Colonic mucosa (tissue), 4 donors: ENCODE measurements at regions not wholly inside any gene's neighbourhood (a gene's known extent, or its start where the extent isn't known, plus 50 kb on each side); places are given as distances from the start of the nearest gene placed in this dataset.

ENCODE experiments used
- DNase-seq: peaks from one replicate; pipeline ENCODE4 v3.0.0-alpha.2; 2020
- H3K27ac ChIP-seq: fragments of 200-600 bp; one replicate; pipeline ENCODE4 v1.8.0; 2021
- H3K27me3 ChIP-seq: fragments of 200-600 bp; one replicate; pipeline ENCODE4 v1.8.0; 2021
- H3K36me3 ChIP-seq: fragments of 200-600 bp; one replicate; pipeline ENCODE4 v1.8.0; 2021
- H3K4me1 ChIP-seq: fragments of 200-600 bp; one replicate; pipeline ENCODE4 v1.8.0; 2021; ENCODE audit warnings: mild to moderate bottlenecking
- H3K4me3 ChIP-seq: fragments of 200-600 bp; one replicate; pipeline ENCODE4 v1.8.0; 2021
- H3K9ac ChIP-seq, 2 donors: one replicate each; pipeline ENCODE4 v1.7.0; 2013; ENCODE audit warnings: control low read depth in 2 of 2, low read depth in 2 of 2, low read length in 2 of 2
- H3K9me3 ChIP-seq: fragments of 200-600 bp; one replicate; pipeline ENCODE4 v1.8.0; 2021
- intact Hi-C: fragments of 100-400 bp; cut with DNase I; formaldehyde crosslinking; loops from one replicate; pipeline ENCODE4 v1.14.1; 2022
- TF ChIP-seq, protein P1 (sequence below): fragments of 200-600 bp; IDR thresholded peaks from one replicate; pipeline ENCODE4 v1.8.0; 2022; ENCODE audit warnings: antibody characterized with exemption, mild to moderate bottlenecking
- donor health status: healthy.
- donor health status: DM: no; HTN: no; CAD: no.
- donor health status: DM: no; HTN: no; CAD: no.

DNA sequence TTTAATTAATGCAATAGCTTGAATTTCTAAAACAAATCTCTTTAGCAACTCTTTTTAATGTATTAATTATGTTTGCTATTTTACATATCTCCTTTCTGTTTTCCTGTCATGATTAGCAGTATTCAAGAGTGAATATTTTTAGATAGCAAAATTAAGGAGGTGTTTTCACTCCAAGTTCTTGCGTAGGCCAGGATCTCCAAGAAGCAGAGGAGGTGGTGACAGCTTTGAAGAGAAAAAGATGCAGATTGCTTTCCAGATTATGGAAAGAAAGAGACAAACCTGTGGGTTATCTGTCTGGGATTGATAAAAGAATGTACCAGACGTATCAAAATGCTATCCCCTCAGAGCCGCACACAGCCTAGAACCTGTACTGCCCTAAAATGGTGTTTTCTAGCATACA lies 163.5 kb upstream of the FAM98A start:
- Histone ChIP-seq H3K4me1 (no peaks in the 10 kb centered on the region), H3K9ac (no peak overlapping the region), H3K9me3 (no peaks in the 10 kb centered on the region), H3K4me3 (no peak overlapping the region), H3K27me3 (no peaks in the 10 kb centered on the region), H3K27ac (no peak overlapping the region), H3K36me3 (no peaks in the 10 kb centered on the region)
- TF ChIP-seq, protein P1, sequence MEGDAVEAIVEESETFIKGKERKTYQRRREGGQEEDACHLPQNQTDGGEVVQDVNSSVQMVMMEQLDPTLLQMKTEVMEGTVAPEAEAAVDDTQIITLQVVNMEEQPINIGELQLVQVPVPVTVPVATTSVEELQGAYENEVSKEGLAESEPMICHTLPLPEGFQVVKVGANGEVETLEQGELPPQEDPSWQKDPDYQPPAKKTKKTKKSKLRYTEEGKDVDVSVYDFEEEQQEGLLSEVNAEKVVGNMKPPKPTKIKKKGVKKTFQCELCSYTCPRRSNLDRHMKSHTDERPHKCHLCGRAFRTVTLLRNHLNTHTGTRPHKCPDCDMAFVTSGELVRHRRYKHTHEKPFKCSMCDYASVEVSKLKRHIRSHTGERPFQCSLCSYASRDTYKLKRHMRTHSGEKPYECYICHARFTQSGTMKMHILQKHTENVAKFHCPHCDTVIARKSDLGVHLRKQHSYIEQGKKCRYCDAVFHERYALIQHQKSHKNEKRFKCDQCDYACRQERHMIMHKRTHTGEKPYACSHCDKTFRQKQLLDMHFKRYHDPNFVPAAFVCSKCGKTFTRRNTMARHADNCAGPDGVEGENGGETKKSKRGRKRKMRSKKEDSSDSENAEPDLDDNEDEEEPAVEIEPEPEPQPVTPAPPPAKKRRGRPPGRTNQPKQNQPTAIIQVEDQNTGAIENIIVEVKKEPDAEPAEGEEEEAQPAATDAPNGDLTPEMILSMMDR, result no peak
- DNase-seq, result no peak
- intact Hi-C loops, result no loop called here

DNA sequence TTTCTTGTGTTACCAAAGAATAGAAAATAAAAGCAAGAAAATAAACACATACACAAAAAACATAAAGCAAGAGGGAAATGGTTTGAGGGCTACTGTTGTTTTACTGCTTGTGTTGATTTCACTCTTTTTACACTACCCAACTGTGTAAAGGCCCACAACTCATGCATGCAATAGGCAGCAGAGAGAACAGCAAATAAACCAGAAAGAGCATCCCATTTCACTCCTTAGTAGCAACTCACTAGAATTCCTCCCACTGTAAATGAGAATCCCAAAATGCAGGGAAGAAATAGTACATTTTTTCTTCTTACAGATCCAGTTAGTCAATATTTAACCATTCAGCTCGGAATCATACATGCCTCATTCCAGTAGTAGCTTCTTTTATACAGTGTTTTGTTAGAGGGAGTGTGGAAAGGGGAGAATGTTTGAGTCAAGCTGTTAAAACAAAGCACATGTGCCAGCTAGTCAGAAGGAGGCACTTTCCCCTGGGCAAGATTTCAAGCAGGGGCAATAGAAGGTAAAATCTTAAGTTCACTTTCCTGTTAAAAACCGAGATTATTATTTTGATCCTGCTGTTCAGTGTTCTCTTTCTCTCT lies 147.2 kb upstream of the FAM98A start:
- Histone ChIP-seq H3K27me3 (no peaks in the 10 kb centered on the region), H3K27ac (no peak overlapping the region), H3K9me3 (no peaks in the 10 kb centered on the region), H3K36me3 (no peaks in the 10 kb centered on the region), H3K4me1 (no peaks in the 10 kb centered on the region), H3K4me3 (no peak overlapping the region), H3K9ac (no peak overlapping the region)
- intact Hi-C loops, result no loop called here
- DNase-seq, result no peak
- TF ChIP-seq, protein P1, result no peak

DNA sequence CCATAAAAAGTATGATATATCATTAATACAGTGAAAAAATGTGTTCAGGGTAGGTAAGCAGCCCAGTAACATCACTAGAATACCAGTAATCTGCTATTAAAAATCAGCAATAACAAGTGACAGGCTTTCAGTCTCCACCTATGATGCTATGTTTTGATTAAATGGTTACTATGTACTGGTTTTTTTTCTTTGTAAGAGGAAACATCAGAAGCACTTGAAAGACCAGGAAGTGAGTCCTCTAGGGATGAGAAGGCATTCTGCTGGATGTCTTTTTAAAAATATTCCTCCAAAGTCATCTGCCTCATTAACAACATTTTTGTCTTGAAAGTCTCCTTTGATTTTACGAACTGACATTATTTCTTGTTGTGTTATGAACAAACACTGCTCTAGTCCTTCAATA lies 136.0 kb upstream of the FAM98A start:
- no peak overlapping the region for H3K9ac ChIP-seq
- H3K27me3 ChIP-seq, result no peaks in the 10 kb centered on the region
- no peaks in the 10 kb centered on the region for H3K4me1 ChIP-seq
- H3K9me3 ChIP-seq, result no peaks in the 10 kb centered on the region
- TF ChIP-seq, protein P1, result no peak
- no peak overlapping the region for H3K4me3 ChIP-seq
- H3K27ac ChIP-seq, result no peak overlapping the region
- H3K36me3 ChIP-seq, result no peaks in the 10 kb centered on the region
- DNase-seq, result no peak
- intact Hi-C loops, result no loop called here

DNA sequence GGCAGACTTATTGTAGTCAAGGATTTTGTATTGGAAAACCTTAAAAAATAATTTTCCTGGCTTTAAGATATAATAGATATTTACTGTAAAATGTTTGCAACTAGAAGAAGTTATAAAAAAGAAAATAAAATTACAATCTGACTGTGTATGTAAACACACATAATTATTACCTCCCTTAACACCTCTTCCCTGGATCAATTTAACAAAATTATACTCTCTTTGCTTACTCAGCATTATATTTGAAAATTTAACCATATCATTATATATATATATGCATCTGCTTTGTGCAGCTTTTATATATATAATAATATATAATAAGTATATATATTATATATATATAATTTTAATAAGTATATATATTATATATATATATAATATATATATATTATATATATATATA lies 131.7 kb upstream of the FAM98A start:
- intact Hi-C loops, result no loop called here
- no peak for DNase-seq
- Histone ChIP-seq H3K4me1 (no peaks in the 10 kb centered on the region), H3K27ac (no peak overlapping the region), H3K4me3 (no peak overlapping the region), H3K9ac (no peak overlapping the region), H3K9me3 (no peaks in the 10 kb centered on the region), H3K36me3 (no peaks in the 10 kb centered on the region), H3K27me3 (no peaks in the 10 kb centered on the region)
- TF ChIP-seq, protein P1, result no peak

DNA sequence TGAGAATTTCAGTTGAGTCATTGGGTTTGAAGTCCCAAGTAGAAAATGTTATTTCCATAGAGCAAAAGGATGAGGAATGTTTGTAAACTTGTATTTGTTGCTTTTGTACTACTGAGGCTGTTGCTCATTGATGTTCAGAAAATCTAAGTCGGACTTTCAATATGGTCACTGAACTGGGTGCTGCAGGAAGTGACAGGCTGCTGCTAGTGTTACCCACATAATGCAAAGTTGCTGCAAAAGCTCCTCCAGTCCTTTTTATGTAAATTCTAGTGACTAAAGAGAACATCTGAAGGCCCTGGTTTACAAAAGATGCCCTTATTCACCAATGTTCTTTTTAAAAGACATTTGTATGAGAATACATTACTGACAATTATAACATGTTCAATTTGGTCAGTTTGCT lies 131.1 kb upstream of the FAM98A start:
- Histone ChIP-seq H3K4me1 (no peaks in the 10 kb centered on the region), H3K4me3 (no peak overlapping the region), H3K36me3 (no peaks in the 10 kb centered on the region), H3K9ac (no peak overlapping the region), H3K27ac (no peak overlapping the region), H3K9me3 (no peaks in the 10 kb centered on the region), H3K27me3 (no peaks in the 10 kb centered on the region)
- intact Hi-C loops, result no loop called here
- TF ChIP-seq, protein P1, result no peak
- no peak for DNase-seq

DNA sequence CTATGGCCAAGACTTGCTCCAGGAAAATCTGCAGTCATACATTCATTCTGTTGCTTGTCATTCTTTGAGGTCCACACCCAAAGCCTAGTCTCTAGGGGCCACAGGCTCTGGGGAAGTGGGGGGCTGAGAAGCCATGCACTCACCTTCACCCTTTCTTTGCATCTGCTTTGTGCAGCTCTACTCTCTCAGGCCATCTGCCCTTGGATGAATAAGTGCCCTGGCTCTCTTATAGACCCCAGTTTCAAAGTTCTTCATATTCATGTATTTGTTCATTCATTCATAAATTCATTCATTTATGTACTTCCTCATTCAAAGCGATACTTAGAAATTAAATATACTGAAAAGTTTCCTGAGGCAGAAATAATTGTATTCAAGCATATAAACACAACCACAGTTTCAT lies 130.3 kb upstream of the FAM98A start:
- intact Hi-C loops, result no loop called here
- no peaks in the 10 kb centered on the region for H3K27me3 ChIP-seq
- TF ChIP-seq, protein P1, result no peak
- no peaks in the 10 kb centered on the region for H3K4me1 ChIP-seq
- no peak for DNase-seq
- no peak overlapping the region for H3K9ac ChIP-seq
- H3K36me3 ChIP-seq, result no peaks in the 10 kb centered on the region
- no peak overlapping the region for H3K4me3 ChIP-seq
- H3K27ac ChIP-seq, result no peak overlapping the region
- no peaks in the 10 kb centered on the region for H3K9me3 ChIP-seq
